ENCODE measurements at regions not wholly inside any gene's neighbourhood (a gene's known extent, or its start where the extent isn't known, plus 50 kb on each side); places are given as distances from the start of the nearest gene placed in this dataset.

DNA sequence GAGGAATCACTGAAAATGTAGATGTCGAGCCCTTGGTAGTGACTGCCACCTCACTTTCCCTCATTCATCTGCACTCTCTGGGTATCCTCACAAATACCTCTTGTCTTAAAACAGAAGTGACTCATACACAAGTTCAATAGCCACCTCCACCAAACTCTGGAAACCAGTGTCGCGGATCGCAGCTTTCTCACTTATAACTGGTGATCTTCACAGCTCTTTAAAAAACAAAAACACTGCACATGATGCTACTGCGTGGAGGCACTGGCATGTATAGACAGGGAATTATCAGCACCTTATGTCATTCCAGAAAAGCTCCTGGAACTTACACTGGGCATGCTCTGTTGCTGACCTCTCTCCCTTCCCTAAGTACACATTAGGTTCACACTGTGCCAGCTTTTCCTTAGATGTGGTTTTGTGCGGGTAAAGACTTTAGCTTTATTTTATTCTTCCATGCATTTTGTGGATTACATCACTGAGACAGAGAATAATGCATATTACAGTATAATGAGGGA is 425.5 kb upstream of the CADM1 start (continued):
- TF ChIP-seq, protein P1, sequence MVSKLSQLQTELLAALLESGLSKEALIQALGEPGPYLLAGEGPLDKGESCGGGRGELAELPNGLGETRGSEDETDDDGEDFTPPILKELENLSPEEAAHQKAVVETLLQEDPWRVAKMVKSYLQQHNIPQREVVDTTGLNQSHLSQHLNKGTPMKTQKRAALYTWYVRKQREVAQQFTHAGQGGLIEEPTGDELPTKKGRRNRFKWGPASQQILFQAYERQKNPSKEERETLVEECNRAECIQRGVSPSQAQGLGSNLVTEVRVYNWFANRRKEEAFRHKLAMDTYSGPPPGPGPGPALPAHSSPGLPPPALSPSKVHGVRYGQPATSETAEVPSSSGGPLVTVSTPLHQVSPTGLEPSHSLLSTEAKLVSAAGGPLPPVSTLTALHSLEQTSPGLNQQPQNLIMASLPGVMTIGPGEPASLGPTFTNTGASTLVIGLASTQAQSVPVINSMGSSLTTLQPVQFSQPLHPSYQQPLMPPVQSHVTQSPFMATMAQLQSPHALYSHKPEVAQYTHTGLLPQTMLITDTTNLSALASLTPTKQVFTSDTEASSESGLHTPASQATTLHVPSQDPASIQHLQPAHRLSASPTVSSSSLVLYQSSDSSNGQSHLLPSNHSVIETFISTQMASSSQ (IDR thresholded peaks at IDR 0.05; ENCODE audit: low read depth), result no peak
- TF ChIP-seq, protein P1 (CRISPR knock-in tag; IDR thresholded peaks at IDR 0.05; ENCODE audit: borderline replicate concordance), result no peak
- TF ChIP-seq ISL2 (CRISPR knock-in tag; IDR thresholded peaks at IDR 0.05), result no peak

DNA sequence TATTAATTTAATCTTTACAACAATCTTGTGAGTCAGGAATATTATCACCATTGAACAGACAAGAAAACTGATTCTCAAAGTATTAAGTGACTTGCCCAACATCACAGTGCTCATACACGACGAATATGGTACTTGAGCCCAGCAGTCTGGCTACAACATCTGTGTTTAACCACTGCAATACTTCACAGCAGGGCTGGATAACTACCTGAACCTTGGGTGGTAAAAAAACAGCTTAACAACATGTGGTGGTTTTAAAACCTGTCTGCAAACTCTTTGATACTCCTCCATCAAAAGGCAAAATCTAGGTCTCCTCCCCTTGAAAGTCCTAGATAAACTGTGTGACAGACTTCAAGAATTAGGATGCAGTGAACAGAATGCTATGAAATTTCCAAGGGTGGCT is 424.6 kb upstream of the CADM1 start:
- Histone ChIP-seq H3K27me3 (ENCODE audit: control insufficient read depth in 1 of 2, insufficient read depth in 2 of 2, low read length in 2 of 2) (peaks cover 2 to 12% of the 10 kb centered on the region in 2 experiments; a peak in 4 of 5 replicates), H3K36me3 (replicated peaks in 1 of 2; ENCODE audit: control insufficient read depth in 1 of 2, insufficient read depth in 2 of 2, low read length in 2 of 2) (no peaks in the 10 kb centered on the region), H3K27ac (ENCODE audit: extremely low read length, insufficient read depth, low read length) (no peak overlapping the region), H3K4me2 (ENCODE audit: low read depth, low read length) (no peak overlapping the region), H4K20me1 (ENCODE audit: insufficient read depth, low read length) (0 out of 2 replicates have a peak, but pooled peaks cover 2% of the 10 kb centered on the region), H3K79me2 (ENCODE audit: insufficient read depth, low read length) (no peaks in the 10 kb centered on the region), H3K4me3 (replicated peaks in 1 of 3; ENCODE audit: insufficient read depth in 1 of 3, low read depth in 2 of 3, low read length in 3 of 3) (no peak overlapping the region), H3K9ac (ENCODE audit: insufficient read depth, low read depth, low read length) (no peak overlapping the region), H3K4me1 (ENCODE audit: insufficient read depth, low read length) (no peaks in the 10 kb centered on the region), H3K9me3 (ENCODE audit: low read length) (no peaks in the 10 kb centered on the region), H2AFZ (ENCODE audit: low read length) (no peak overlapping the region)
- in situ Hi-C loops (cut with HindIII; ENCODE audit: extremely low pct_ligation_motif_present, low pct_unique_long_range_greater_than_20kb), result no loop called here
- POLR2A ChIA-PET, result no interaction called here
- no TSS peak for BruUV-seq (replicated peaks)
- intact Hi-C loops (cut with micrococcal nuclease; ENCODE audit: unreplicated experiment), result no loop called here
- ATAC-seq (no peak), FAIRE-seq (no peak), DNase-seq (ENCODE audit: low spot score) (no peak)
- CTCF ChIA-PET (ENCODE audit: low intra/inter-chr PET ratio, low total read pairs), result no interaction called here
- no peak for TF ChIP-seq DNMT3B (CRISPR knock-in tag; conservative IDR thresholded peaks at IDR 0.05)
- no peak for TF ChIP-seq HNF4A (CRISPR knock-in tag; IDR thresholded peaks at IDR 0.05)
- no peak for TF ChIP-seq SETDB1 (CRISPR knock-in tag; IDR thresholded peaks at IDR 0.05; ENCODE audit: borderline replicate concordance)
- 3% methylated on average over 2 of the region's 2 CpGs for WGBS (ENCODE audit: low lambda C conversion rate)

All from HepG2 (cell line).